Neural progenitor cell (in vitro differentiated cells): ENCODE measurements at regions not wholly inside any gene's neighbourhood (a gene's known extent, or its start where the extent isn't known, plus 50 kb on each side); places are given as distances from the start of the nearest gene placed in this dataset.

Source experiments
- DNase-seq: peaks from one replicate; pipeline ENCODE4 v3.0.0-alpha.2; 2016; ENCODE audit warnings: low spot score
- H2AFZ ChIP-seq: fragments of 200-600 bp; sonication (generic); replicated peaks from 2 replicates; pipeline ENCODE4 v1.6.1; 2016; ENCODE audit warnings: antibody characterized with exemption
- H3F3A ChIP-seq: fragments of 200-600 bp; sonication (generic); 2 replicates; pipeline ENCODE4 v1.6.1; 2016; ENCODE audit warnings: antibody characterized with exemption, low read depth
- H3K27ac ChIP-seq: fragments of 200-600 bp; sonication (generic); 2 replicates; pipeline ENCODE4 v1.5.1; 2016; ENCODE audit warnings: mild to moderate bottlenecking
- H3K27me3 ChIP-seq: fragments of 200-600 bp; sonication (generic); 2 replicates; pipeline ENCODE4 v1.6.1; 2016; ENCODE audit warnings: mild to moderate bottlenecking, moderate library complexity
- H3K36me3 ChIP-seq: fragments of 200-600 bp; sonication (generic); 2 replicates; pipeline ENCODE4 v1.5.1; 2016
- H3K4me1 ChIP-seq: fragments of 200-600 bp; sonication (generic); 2 replicates; pipeline ENCODE4 v1.6.1; 2016; ENCODE audit warnings: mixed run types
- H3K4me2 ChIP-seq: fragments of 200-600 bp; sonication (generic); 2 replicates; pipeline ENCODE4 v1.6.1; 2016
- H3K4me3 ChIP-seq: fragments of 200-600 bp; sonication (generic); 2 replicates; pipeline ENCODE4 v1.5.1; 2016
- H3K79me2 ChIP-seq: fragments of 200-600 bp; sonication (generic); 2 replicates; pipeline ENCODE4 v1.6.1; 2016; ENCODE audit warnings: low read depth
- H3K9ac ChIP-seq: fragments of 200-600 bp; sonication (generic); 2 replicates; pipeline ENCODE4 v1.6.1; 2016
- H3K9me3 ChIP-seq: fragments of 200-600 bp; sonication (generic); 2 replicates; pipeline ENCODE4 v1.5.1; 2016; ENCODE audit warnings: low read depth
- H4K20me1 ChIP-seq: fragments of 200-600 bp; sonication (generic); 2 replicates; pipeline ENCODE4 v1.6.1; 2016; ENCODE audit warnings: low read depth
- H3K27ac Mint-ChIP-seq: 3 replicates; pipeline ENCODE4 v1.8.0; 2021; ENCODE audit warnings: mixed read lengths
- H3K27me3 Mint-ChIP-seq: 2 replicates; pipeline ENCODE4 v1.8.0; 2022; ENCODE audit warnings: low read depth, mild to moderate bottlenecking, inconsistent platforms, moderate library complexity, mixed read lengths; ENCODE audit not compliant: insufficient read depth
- H3K36me3 Mint-ChIP-seq: 3 replicates; pipeline ENCODE4 v1.8.0; 2021; ENCODE audit warnings: mixed read lengths
- H3K4me1 Mint-ChIP-seq: 3 replicates; pipeline ENCODE4 v1.8.0; 2021; ENCODE audit warnings: mixed read lengths
- H3K4me3 Mint-ChIP-seq: 3 replicates; pipeline ENCODE4 v1.8.0; 2021; ENCODE audit warnings: mild to moderate bottlenecking, moderate library complexity, mixed read lengths
- H3K9me3 Mint-ChIP-seq: 3 replicates; pipeline ENCODE4 v1.8.0; 2020; ENCODE audit warnings: mixed read lengths
- EZH2 ChIP-seq: fragments of 200-600 bp; sonication (generic); IDR thresholded peaks from 2 replicates; pipeline ENCODE4 v1.6.1; 2017; ENCODE audit warnings: antibody characterized with exemption, mild to moderate bottlenecking, moderate library complexity
- EZH2phosphoT487 ChIP-seq: fragments of 200-600 bp; sonication (generic); IDR thresholded peaks from 2 replicates; pipeline ENCODE4 v1.6.1; 2017; ENCODE audit warnings: antibody characterized with exemption
- TF ChIP-seq, protein P1 (sequence below): fragments of 200-600 bp; sonication (generic); IDR thresholded peaks from 2 replicates; pipeline ENCODE4 v1.5.1; 2017; ENCODE audit warnings: antibody characterized with exemption, mild to moderate bottlenecking

- Mint-ChIP-seq H3K4me1 (no peaks in the 10 kb centered on the region), H3K27ac (no peak overlapping the region), H3K27me3 (peaks cover 2% of the 10 kb centered on the region), H3K36me3 (no peaks in the 10 kb centered on the region), H3K9me3 (peaks cover 2% of the 10 kb centered on the region), H3K4me3 (no peak overlapping the region)
- H3K4me1 ChIP-seq: no peaks in the 10 kb centered on the region
- TF ChIP-seq EZH2phosphoT487 (no peak), EZH2 (no peak)
- TF ChIP-seq, protein P1, sequence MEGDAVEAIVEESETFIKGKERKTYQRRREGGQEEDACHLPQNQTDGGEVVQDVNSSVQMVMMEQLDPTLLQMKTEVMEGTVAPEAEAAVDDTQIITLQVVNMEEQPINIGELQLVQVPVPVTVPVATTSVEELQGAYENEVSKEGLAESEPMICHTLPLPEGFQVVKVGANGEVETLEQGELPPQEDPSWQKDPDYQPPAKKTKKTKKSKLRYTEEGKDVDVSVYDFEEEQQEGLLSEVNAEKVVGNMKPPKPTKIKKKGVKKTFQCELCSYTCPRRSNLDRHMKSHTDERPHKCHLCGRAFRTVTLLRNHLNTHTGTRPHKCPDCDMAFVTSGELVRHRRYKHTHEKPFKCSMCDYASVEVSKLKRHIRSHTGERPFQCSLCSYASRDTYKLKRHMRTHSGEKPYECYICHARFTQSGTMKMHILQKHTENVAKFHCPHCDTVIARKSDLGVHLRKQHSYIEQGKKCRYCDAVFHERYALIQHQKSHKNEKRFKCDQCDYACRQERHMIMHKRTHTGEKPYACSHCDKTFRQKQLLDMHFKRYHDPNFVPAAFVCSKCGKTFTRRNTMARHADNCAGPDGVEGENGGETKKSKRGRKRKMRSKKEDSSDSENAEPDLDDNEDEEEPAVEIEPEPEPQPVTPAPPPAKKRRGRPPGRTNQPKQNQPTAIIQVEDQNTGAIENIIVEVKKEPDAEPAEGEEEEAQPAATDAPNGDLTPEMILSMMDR: no peak
- no peaks in the 10 kb centered on the region for H3F3A ChIP-seq
- no peak overlapping the region for H3K27ac ChIP-seq
- H3K9me3 ChIP-seq: no peaks in the 10 kb centered on the region
- no peak for DNase-seq
- no peak overlapping the region for H2AFZ ChIP-seq
- H3K9ac ChIP-seq: no peak overlapping the region
- no peaks in the 10 kb centered on the region for H4K20me1 ChIP-seq
- no peaks in the 10 kb centered on the region for H3K27me3 ChIP-seq
- H3K4me2 ChIP-seq: no peak overlapping the region
- H3K36me3 ChIP-seq: no peaks in the 10 kb centered on the region
- no peaks in the 10 kb centered on the region for H3K79me2 ChIP-seq
- H3K4me3 ChIP-seq: no peak overlapping the region
These were observed 549.3 kb upstream of the PSMD7 start for GRCh38 chr16:73747328-73747727.

DNA sequence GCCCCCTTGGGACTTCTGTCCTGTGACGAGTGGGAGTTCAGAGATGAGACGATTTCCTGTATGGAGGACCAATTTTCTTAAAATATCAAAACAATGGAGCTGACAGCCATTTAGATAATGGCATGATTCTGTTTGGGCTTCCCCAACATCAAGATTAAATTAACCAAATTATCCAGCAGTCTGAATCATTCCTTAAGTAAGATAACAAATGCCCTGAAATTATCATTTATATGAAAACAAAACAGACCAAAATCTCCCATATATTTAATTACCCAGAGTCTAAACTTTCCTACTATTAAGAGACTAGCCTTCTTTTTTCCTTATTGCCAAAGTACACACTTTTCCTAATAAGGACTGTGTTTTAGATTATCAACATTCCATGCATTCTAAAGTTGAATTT lies 550.1 kb upstream of the PSMD7 start:
- H3K36me3 ChIP-seq: no peaks in the 10 kb centered on the region
- no peaks in the 10 kb centered on the region for H3K4me1 ChIP-seq
- no peak overlapping the region for H3K27ac ChIP-seq
- TF ChIP-seq, protein P1: no peak
- no peak for TF ChIP-seq EZH2
- no peak for TF ChIP-seq EZH2phosphoT487
- H3K9ac ChIP-seq: no peak overlapping the region
- Mint-ChIP-seq H3K36me3 (no peaks in the 10 kb centered on the region), H3K27me3 (peaks cover 2% of the 10 kb centered on the region), H3K9me3 (peaks cover 2% of the 10 kb centered on the region), H3K4me1 (no peaks in the 10 kb centered on the region), H3K4me3 (no peak overlapping the region), H3K27ac (no peak overlapping the region)
- no peaks in the 10 kb centered on the region for H4K20me1 ChIP-seq
- no peak for DNase-seq
- H3K27me3 ChIP-seq: no peaks in the 10 kb centered on the region
- H3F3A ChIP-seq: no peaks in the 10 kb centered on the region
- H2AFZ ChIP-seq: no peak overlapping the region
- no peak overlapping the region for H3K4me3 ChIP-seq
- H3K4me2 ChIP-seq: no peak overlapping the region
- H3K9me3 ChIP-seq: no peaks in the 10 kb centered on the region
- H3K79me2 ChIP-seq: no peaks in the 10 kb centered on the region

DNA sequence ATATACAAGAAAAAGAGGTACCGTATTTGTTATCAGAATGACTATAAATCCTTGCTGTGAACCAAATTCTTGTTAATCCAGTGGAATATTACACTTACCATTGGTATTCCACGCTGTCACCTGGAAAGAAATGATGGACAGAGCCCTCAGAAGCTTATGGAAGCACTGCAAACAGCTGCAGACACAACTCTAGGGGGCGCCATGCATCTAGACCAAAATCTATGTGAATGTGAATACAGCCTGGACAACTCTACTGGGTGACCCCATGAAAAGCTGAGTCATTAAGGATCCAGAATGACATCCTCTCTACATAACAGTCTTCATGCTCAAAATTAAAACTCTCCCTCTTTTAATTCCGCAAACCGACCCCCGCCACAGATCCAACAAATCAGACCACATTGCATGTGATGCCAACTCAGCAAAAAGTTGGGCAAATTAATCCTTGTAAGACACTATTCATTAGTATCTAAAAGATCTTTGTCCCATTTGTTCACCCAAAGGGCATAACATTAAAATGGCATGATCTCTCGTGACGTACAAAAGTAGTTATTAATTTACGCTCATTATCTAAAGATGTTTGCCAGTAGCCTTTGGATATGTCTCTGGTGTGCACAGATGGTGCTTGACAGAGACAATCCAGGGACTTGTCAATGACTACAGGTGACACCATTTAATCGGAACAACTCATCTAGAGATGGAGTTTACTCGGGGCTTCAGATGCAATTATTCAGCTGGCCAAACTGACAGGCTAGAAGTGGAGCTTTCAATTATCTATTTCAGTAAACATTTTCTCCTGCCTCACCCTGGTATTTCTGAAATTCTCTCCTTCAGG lies 552.7 kb upstream of the PSMD7 start:
- no peaks in the 10 kb centered on the region for H3K9me3 ChIP-seq
- H3K27ac Mint-ChIP-seq: no peak overlapping the region
- H3K9me3 Mint-ChIP-seq: peaks cover 5% of the 10 kb centered on the region
- no peak overlapping the region for H2AFZ ChIP-seq
- H3K36me3 Mint-ChIP-seq: no peaks in the 10 kb centered on the region
- peaks cover 1% of the 10 kb centered on the region for H3K4me1 Mint-ChIP-seq
- H3K27me3 Mint-ChIP-seq: peaks cover 2% of the 10 kb centered on the region
- H3K4me1 ChIP-seq: no peaks in the 10 kb centered on the region
- DNase-seq: peak; percentile 54
- no peak overlapping the region for H3K4me2 ChIP-seq
- H3F3A ChIP-seq: no peaks in the 10 kb centered on the region
- no peak overlapping the region for H3K9ac ChIP-seq
- no peaks in the 10 kb centered on the region for H3K36me3 ChIP-seq
- no peak overlapping the region for H3K4me3 ChIP-seq
- no peaks in the 10 kb centered on the region for H3K79me2 ChIP-seq
- no peaks in the 10 kb centered on the region for H3K27me3 ChIP-seq
- no peak overlapping the region for H3K4me3 Mint-ChIP-seq
- TF ChIP-seq EZH2 (no peak), EZH2phosphoT487 (no peak)
- TF ChIP-seq, protein P1: peak; percentile 58
- no peak overlapping the region for H3K27ac ChIP-seq
- H4K20me1 ChIP-seq: no peaks in the 10 kb centered on the region
